Medulla oblongata (tissue), 1 donor: ENCODE measurements at regions not wholly inside any gene's neighbourhood (a gene's known extent, or its start where the extent isn't known, plus 50 kb on each side); places are given as distances from the start of the nearest gene placed in this dataset.
A peak's percentile ranks its signal among the peaks of the same experiment; 100 is the strongest.
"Not testable (repeated sequence)": the region's sequence is repeated elsewhere in the genome, so short reads cannot be mapped to it uniquely, and the experiment has no call there.

ENCODE experiments used
- DNase-seq: peaks from one replicate; pipeline ENCODE4 v3.0.0-alpha.2; 2015; ENCODE audit errors: extremely low spot score

DNA sequence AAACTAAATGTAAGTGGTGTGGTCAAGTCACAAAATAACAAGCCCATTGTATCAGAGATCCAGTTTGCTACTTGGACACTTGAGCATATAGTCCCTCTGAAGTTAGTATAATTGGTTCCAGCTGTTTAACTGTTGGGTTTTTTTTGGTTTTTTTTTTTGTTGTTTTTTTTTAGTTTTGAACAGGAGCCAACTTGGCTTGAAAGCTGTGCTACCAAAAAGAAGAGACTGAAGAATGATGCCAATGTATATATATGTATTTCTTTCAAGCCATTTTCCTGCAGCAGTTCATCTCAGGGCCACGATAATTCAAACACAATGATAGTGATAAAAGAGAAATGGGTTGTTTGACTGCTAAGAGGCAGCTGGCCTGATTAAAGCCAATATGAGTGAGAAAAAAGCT is 138.3 kb downstream of the PCDH18 start:
- no peak for DNase-seq

DNA sequence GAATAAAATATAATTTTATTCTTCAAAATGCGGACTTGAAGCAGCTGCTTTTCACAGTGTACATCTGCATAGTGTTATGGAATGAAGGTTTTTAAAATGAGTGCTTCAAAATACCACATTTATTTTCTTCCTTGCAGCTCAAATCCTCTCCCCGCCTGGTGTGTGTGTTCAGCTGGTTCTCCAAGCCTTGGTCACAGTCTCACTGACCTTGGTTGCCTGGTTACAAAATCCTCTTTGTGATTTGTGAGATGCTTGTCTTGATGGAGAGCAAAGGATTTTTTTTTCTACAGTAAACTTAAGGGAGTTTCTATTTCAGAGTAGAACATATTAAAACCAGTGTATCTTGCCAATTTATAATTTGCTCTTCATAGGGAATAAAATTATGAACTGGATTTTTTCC is 139.2 kb downstream of the PCDH18 start:
- DNase-seq: peak; percentile 21

DNA sequence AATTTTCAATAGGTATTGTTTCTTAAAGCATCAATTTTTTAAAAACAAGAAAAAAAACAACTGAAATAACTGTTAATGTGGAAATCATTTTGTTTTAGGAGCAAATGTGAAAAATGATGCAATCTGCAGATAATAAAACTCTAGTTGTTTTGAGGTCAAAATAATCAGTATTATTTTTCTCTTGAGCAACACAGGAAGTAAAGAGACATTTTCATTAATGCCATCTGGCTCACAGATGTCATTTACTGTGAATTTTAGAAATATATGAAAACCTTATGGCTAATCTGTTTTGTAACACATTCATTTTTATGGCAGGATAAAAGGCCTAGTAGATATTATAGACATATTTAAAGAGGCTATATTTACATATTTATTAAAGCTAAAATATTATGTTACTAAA is 141.6 kb downstream of the PCDH18 start:
- no peak for DNase-seq

DNA sequence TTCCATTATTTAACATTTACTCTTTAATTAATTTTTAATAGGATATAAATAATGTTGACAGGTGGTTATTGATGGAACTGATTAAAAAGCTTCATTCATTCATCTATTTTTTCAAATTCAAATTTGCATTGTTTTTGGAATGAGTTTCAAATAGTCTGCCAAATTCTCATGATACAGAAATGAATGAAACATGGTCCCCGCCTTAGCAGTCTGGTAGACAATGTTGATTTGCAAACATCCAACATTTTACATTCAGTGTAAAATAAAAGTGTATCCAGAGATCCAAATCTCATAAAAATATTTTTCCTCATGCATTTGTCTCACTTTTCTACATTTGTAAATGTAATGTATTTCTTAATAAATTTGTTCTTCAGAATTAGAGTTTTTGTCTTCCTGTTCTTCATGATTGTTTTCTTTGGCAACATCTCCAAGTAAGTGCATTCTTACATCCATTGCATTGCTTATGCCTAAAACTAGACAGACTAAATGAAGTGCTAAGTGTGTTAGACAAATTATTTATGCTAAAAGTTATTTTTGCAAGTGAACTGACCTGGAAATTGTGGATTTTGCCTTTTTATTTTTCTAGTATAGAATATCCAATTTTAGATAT is 142.3 kb downstream of the PCDH18 start:
- DNase-seq: no peak

DNA sequence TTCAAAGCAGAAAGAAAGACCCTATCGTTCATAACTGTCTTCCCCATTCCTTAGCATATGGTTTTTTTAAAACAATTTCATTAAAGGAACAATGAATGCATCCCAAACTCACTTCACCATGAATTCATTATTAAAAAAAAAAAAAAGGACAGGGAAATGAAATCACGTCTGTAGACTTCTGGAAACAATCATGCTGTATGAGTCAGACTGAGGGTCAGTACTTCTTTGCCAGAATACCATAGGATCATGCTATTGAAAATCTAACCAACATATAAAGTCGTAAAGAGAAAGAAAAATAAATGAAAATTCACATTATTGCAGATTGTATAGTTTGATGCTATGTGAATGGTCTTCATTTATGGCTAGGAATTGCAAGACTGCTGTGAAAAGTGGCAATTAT is 144.4 kb downstream of the PCDH18 start:
- DNase-seq: no peak

DNA sequence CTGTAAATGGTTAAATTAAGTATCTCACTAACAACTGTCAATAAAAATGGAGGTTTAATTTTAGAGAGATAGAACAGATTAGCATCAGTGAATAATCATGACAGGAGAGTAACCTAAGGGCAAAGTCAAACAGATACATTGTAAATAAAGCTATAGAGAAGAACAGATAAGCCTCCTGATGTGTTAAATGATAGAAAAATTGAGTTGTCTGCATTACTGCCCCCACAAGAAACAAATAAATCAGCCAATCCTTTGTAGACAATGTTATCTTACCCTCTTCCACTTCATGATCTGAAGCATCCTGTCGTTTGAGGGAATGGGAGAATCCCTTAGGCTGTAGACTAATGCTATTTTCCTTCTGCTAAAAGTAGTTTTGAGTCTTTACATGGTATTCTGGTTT is 147.8 kb downstream of the PCDH18 start:
- no peak for DNase-seq

DNA sequence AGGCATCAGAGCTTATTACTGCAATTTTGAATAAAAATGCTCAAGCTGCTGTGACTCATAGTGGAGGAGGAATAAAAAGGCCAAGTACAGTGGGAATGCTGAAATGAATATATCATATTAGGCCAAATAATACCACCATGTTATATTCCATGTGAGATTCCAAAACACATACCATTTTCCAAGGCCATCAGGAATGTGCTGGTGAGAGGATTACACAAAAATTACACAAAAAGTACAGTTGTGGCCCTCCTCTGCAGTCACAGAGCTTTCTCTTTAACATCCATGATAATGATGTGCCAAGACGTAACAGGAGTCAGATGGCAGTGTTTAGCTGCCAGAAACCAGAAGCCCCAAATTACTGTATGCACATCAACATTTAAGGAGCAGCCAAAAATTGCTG is 153.5 kb downstream of the PCDH18 start:
- DNase-seq: no peak

DNA sequence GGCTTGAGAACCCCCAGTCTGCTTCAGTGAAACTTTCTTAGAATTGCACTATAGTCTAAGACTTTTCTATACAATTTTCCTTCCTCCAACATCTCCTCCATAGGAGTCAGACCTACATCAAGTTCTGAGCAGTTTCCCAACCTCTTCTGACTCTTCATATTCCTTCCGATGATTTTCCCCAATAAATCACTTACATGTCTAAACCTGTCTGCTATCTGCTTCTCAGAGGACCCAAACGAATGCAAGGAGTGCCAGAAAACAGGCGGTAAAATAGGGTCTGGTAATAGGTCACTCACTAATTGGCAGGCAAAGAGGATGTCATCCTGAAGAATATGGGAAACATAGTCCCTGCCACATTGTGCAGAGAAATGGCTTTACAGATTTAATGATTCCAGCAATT is 153.9 kb downstream of the PCDH18 start:
- DNase-seq: no peak

DNA sequence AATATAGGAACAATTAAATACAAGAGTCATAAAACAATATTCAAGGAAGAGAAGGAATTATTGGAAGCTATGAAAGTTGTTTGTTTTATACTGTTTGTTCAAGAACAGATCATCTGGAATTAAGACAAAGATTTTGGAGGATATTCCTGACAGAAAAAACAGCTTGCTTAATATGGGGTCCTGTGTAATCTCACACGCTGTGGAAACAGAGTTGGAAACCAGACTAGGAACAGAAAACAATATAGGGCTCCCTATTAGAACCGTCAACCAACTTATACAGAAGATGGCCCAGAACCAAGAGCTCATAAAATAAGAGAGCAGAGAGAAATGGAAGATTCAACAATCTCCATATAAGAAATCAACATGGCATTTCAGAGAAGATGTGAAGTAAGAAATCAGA is 156.0 kb downstream of the PCDH18 start:
- no peak for DNase-seq

DNA sequence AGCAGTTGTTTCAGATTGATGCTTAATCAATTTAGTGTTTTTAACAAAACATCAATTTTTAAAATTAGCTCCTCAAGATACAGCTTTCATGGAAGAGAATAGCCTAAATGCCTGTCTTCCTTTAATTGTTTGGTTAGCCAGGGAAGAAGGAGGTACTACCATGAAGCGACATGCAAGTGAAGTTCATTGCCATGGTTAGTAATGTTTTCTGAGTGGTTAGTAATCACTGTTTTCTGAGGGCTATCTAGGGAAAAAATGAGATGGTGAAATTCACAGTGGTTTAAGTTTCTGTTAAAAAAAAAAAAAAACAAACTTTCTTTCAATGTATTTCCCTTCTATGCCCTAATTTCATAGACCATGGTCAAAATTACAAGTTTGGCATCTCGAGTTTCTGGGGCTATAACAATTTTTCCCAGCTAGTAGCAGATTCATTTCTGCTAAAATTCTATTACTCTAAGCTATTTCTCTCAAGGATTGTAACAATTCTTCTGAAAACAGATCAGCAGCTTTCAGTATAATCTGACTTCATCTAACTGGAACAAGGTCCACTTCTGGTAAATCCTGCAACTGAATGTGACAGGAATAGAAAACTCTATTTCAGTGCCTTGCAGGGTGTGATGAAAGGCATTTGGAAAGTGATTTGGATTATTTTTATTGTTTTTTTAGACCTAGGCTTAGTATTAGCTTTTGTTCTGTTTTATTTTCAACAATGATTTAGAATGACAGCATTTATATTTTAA is 157.0 kb downstream of the PCDH18 start:
- DNase-seq: no peak

DNA sequence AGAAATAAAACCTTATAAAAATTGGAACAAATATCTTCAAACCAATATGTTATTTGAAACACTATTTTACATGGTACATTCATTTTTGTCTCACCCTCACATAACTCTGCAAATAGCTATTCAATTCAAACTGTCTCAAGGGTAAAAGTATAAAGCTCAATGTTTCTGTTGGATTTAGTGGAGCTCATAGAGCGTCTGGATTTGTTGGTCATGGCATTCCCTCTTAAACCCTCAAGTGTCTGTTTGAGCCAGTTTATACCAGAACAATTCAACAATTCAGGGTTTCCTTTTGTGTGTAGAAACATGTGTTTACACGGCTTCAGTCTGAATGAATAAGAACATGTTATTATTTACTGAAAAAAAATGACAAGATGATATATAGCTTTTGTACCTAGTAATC is 161.6 kb downstream of the PCDH18 start:
- DNase-seq: no peak

DNA sequence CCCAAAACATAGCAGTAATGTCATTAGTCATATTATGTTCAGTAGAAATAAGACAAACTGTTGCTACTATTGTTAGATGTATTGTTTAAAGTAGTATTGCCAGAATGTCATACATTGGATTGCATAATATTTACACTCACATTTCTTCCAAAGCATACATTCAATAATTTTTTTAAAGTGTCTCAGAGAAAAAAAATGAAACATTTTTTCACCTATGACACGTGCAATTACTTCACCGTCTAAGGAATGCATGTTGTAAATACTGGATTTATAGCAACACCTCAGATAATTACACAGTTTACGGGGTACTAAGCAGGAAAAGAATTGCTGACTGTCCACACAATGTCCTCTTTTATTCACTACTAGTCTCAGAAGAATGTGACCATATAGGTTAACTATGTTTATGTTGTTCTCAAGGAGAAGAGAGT is 162.1 kb downstream of the PCDH18 start:
- DNase-seq: no peak

DNA sequence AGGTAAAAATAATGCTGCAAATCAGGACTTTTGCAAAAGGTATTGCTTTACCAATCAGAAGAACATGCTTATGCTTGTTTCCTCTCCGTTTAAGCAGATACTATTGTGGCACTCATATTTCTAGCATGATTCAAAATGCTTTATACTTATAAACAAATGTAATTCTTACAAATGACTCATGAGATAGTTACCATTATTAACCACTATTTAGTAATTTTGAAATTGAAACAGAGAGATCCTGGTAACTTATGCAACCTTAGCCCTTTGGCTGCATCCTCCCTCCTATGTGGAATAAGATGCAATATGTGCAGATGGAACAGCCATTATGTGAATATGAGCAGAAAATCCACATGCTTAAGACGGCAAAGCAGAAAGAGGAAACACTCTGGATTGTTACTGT is 164.7 kb downstream of the PCDH18 start:
- no peak for DNase-seq

DNA sequence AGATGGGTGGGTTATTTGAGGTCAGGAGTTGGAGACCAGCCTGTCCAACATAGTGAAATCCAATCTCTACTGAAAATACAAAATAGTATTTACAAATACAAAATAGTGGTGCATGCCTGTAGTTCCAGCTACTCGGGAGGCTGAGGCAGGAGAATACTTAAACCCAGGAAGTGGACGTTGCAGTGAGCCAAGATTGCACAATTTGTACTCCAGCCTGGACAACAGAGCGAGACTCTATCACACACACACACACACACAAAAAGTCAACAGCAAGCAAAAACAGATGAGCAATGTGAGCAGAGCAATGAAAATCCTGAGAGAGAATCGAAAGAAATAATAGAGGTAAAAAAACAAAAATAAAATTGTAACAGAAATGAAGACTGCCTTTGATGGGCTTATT is 168.8 kb downstream of the PCDH18 start:
- no peak for DNase-seq

DNA sequence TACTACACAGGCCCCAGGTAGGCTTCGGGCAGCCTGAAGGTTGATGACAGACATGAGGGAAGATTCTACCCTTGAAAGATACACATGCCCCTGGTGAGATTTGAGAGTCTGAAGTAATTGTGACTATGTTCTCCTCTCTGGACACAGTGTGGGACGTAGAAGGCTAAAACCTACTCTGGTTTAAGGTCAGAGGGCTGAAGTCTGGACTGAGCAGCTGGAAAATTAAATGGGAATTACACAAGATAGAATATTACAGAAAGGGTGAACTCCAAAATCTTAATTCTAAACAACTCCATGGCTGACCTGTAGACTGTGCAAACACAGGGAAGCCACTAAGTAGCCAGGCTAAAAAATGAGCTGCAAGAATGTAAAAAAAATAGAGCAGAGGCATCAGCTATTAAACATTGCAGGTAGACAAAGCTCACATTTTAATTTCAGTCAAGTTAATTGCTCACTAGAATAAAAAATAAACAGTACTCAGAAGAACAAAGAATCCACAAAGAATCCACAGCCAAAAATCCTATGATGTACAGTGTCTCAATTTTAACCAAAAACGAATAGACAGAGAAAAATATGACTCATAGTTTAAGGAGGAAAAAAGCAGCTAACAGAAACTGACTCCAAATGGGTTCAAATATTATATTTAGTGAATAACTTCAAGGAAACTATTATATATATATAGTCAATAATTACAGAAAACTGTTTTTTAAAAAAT is 170.4 kb downstream of the PCDH18 start:
- no peak for DNase-seq

DNA sequence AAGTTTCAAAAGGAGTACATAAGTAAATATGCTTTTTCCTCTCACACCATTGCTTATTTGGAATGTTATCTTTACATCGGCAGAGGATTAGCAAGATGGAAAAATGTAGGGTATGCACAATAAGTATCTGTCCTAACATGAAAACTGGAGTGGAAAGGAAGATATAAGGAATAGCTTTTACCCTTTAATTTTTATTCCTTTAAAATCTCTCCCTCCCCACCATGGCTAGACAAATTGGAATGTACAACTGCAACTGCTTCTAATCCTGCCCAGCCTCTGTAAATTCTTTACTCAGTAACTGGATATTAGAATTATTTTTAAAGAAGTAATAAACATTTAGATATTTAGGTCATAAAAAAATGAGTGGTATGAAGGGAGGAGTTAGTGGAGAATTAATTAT is 171.5 kb downstream of the PCDH18 start:
- DNase-seq: no peak

DNA sequence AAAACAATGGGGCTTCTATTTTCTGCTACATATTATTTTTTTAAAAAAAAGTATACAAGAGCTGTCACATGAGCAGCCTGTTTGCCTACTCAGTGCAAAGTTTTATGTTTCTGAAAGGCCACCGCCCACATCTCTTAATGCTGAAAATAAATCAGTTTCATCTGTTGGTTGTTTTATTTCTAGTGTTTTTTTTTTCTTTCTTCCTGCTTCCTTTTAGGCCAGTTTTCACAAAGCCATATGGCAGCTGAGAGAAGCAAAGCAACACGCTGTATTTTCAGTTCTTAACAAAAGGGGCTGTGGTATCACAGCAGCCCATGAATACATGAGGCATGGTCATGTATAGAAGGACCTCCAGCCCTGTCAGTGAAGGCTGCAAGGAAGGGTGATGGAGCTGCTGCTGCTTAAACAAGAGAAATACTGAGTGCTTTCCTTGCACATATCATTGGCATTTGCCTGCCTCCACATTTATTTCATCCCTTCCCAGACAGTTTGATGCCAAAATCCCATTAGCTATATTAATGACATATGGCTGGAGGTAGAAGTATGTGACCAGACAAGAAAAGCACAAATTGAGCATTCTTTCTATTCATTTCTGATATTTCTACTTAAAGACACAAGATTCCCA is 172.5 kb downstream of the PCDH18 start:
- DNase-seq: no peak

DNA sequence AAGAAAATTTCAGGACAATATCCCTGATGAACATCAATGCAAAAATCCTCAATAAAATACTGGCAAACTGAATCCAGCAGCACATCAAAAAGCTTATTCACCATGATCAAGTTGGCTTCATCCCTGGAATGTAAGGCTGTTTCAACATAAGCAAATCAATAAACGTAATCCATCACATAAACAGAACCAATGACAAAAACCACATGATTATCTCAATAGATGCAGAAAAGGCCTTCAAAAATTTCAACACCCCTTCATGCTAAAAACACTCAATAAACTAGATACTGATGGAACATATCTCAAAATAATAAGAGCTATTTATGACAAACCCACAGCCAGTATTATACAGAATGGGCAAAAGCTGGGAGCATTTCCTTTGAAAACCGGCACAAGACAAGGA is 177.7 kb downstream of the PCDH18 start:
- not testable (repeated sequence) for DNase-seq

DNA sequence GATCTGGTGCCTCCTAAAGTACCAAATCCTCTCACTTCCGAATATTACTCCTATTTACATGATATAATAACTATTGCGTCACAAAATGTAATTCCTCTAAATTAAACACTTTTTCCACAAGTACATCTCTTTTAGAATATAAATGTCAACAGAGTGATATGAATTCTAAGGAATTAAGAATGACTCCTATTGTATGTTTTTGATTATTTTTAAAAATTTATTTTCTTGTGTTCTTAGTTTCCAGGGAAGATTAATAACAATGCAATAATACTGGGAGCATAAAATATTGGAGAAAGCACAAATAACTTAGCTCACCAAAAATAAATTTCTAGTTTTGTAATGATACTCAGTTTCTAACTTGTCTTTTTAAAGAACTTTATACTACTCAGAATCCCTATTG is 184.9 kb downstream of the PCDH18 start:
- no peak for DNase-seq

DNA sequence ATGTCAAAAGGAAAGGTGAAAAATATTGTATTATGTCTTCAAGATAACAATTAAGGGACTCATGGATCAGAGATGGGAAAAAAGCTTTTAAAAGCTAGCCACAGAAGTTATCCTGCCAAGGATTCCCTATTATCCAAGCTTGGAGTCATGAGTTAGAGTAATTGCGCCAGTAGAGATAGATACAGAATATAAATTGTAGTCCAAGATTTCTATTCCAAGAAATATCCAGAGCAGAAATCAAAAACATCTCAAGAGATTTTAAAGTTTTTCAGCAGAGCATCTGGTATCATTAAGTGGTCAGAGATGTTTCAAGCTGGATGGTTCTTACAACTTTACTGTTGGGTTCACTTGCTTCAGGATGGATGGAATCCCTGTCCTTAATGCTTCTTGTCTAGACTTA is 186.7 kb downstream of the PCDH18 start:
- no peak for DNase-seq

DNA sequence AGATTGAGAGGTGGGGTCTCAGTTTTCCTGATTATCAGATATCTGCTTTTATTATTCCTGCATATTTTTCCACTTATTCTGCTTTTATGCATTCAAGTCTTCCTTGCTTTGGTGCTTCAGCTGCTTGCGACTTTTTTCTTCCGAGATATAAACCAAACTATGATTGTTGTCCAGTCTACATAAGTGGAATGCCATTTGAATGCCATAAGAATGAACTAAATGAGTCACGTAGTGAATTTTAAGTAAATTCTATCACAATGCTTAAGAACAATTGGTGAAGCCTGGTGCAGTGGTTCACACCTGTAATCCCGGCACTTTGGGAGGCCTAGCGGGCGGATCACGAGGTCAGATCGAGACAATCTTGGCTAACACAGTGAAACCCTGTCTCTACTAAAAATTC is 189.1 kb downstream of the PCDH18 start:
- no peak for DNase-seq

DNA sequence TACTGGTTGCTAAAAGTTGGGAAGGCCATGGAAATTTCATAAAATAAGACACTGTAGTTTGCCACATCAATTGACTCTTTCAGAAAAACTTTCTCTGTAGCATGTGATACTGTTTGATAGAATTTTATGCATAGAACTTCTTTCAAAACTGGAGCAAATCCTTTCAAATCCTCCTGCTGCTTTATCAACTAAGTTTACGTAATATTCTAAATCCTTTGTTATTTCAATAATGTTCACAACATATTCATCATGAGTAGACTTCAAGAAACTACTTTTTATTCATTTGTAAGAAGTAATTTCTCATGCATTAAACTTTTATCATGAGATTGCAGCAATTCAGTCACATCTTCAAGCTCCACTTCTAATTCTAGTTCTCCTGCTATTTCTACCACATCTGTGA is 199.3 kb downstream of the PCDH18 start:
- no peak for DNase-seq

DNA sequence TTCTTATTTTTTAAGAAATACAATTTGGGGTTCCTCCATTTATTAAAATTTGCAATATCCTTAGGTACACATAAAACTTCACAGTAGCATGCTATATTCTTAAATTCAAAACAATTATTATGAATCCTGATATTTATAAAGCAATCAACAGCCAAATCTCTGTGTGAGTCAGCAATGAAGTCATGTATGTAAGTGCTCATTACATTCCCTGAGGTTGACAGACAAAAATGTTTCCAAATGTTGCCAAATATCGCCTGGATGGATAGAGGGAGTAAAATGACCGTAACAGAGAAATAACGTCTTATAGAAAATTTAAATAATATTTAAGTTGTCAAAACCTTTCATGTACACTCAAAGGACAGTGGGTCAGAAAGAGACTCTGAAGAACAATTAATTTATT is 220.0 kb downstream of the PCDH18 start:
- DNase-seq: no peak
